ENCODE measurements at regions not wholly inside any gene's neighbourhood (a gene's known extent, or its start where the extent isn't known, plus 50 kb on each side); places are given as distances from the start of the nearest gene placed in this dataset.

DNA sequence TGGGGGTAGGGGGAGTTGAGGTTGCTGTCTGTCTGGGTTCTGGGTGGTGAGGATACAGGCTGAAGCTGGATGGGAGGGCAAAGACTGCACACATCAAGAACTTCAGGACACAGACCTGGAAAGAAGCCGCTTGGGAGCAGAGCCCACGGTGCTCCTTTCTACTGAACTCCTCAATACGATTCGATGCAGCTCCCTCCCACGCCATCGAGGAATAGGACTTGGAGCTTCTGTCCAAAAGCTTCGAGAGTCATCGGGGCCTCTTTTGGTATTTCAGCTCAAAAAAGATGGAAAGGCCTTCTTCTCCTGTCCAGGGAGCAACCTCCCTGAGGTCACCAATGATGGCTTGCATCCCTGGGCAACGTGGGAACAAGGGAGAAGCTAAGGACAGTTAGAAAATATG, 407.1 kb upstream of the MGMT start:
- TF ChIP-seq CTCF (IDR thresholded peaks at IDR 0.05) (no peak), POLR2A (IDR thresholded peaks at IDR 0.05) (no peak)

All from lower leg skin (tissue), 3 donors.